ENCODE measurements at regions not wholly inside any gene's neighbourhood (a gene's known extent, or its start where the extent isn't known, plus 50 kb on each side); places are given as distances from the start of the nearest gene placed in this dataset.

DNA sequence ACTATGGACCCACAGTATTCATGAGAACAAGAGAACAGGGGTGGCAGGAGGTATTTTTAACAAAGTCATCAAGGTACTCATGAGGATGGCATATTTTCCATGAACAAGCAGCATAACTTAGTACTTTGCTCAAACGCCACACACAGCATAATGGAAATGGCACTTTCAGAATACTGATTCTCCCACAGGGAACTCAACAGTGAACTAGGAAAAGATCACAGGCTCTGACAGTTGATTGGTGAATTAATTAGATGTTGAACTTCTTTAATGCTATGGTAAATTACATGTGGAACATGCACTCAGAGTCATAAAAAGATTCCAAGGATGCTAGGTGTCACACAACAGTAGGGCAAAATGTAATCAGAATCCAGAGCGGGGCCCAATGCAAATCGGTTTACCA lies 1088.6 kb upstream of the C9orf72 start:
- FAIRE-seq: no peak

DNA sequence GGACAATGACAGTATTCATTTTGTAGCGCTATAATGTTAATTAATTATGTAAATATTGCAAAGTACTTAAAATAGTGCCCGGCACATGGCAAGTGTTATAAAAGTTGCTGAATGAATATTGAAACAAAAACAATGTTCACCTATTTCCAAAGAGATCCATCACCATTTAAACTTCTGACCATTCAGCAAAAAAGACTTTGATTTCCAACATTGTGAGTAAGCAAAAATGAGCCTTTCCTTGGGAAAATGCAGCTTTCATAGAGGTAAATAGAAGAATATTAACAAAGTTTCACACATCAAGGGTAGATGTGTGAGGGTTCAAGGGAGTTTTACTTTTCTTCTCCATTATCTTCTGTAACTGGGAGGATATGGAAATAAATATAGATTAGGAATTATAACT lies 1089.4 kb upstream of the C9orf72 start:
- no peak for FAIRE-seq

DNA sequence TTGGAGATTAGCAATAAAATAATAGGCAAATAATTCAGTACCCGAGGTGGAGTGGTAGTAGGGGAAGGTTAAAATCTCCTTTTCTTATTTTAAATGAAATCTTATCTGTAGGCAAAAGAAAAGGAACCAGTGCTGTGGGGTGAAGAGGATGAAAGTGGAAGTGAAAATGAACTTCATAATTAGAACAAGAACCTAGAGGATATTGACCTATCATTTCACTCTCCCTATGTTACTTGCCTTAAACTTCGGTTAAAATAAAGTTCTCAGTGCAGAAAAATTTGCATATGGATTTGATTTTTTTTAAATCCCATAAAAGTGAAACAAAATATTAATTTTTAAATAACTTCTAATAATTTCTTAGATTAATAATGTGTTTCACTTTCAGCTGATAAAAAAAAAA lies 1094.9 kb upstream of the C9orf72 start:
- FAIRE-seq: no peak

DNA sequence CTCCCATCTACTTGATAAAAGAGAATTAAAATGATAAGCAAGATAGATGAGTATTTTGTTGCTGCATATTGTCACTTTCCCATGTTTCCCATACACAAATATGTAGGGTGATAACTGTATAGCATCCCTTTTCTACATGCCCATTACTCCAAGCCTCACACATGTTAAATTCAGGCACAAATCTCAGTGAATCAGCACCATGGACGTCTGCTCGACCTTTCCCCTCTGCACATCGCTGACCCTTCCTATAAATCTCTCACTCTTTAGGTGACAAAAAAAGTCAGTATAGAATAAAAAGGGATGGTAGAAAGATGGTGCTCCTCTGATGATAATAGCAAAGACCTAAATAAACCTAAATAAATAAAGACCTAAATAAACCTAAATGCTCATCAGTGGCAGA lies 1097.7 kb upstream of the C9orf72 start:
- FAIRE-seq: no peak

DNA sequence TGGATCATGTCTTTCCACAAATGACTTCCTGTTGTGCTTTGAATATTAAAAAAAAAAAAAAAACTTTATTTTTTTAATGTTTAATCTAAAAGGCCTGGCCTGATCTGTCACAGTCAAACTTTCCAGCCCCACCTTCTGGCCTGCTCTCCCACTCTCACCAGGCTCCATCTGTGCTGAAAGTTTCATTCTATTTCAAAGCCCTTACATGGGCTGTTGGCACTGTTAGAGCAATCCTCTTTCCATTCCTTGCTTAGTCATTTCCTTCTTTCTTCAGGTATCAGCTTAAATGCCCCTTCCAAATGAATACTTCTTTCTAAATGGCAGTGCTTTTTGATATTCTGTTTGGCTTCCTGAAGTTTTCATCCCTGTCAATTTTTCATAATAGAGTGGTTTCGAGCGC lies 1104.8 kb upstream of the C9orf72 start:
- FAIRE-seq: no peak

DNA sequence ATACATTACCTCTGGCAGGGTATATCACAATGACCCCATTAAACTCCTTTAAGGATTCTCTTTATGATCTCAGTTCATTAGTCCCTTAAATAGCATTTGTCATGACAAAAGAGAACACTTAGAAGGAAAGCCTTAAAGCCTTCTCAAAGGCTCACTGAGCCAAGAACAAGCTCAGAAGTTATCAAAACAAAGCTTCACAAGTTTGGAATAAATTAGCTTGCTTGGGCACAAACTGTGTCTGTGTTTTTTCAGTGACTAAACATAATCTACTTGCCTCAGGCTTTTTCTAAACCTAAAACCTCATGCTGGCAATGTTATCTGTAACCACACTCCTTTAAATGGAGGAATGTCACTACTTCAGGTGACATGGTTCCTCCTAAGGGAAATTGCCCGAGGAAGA lies 1114.9 kb upstream of the C9orf72 start:
- no peak for FAIRE-seq

DNA sequence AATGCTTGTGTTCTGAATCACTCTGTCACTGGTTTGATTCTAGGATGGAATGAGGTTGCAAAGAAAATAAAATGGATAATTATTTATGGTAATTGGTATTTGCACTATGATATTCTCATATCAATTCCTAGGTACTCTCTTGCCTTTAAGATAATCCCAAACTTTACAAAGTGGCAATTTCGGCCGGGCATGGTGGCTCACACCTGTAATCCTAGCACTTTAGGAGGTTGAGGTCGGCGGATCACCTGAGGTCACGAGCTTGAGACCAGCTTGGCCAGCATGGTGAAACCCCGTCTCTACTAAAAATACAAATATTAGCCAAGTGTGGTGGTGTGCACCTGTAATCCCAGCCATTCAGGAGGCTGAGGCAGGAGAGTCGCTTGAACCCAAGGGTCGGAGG lies 1118.7 kb upstream of the C9orf72 start:
- no peak for FAIRE-seq

DNA sequence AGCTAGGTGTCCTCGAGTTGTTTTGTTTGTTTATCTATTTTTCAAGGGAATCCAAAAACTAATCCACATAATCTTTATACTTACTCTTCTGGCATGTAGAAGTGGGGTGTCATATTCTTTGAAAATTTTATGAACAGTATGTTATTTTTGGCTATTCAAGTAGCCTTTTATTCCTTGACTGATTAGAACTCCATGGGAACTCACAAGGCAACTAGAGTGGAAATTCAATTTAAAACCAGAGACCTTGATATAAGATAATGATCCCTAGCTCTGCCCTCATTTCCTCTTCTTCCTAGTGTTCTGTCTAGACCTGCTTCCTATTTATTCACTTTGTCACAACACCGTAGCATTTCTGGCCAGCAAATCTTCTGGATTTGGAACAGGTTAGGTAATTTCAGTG lies 1123.7 kb upstream of the C9orf72 start:
- FAIRE-seq: no peak

DNA sequence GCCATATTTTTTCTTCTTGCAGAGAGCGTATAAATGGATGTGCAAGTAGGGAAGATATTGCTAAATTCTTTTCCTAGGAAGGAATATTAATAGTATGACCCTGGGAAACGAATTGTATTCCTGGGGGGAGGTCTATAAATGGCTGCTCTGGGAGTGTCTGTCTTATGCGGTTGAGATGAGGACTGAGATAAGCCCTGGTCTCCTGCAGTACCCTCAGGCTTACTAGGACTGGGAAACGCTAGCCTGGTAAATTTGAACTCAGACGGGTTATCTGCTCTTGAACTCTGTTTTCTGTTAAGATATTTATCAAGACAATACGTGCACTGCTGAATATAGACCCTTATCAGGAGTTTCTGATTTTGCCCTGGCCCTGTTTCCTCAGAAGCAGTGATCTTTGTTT lies 1126.4 kb upstream of the C9orf72 start:
- no peak for FAIRE-seq

DNA sequence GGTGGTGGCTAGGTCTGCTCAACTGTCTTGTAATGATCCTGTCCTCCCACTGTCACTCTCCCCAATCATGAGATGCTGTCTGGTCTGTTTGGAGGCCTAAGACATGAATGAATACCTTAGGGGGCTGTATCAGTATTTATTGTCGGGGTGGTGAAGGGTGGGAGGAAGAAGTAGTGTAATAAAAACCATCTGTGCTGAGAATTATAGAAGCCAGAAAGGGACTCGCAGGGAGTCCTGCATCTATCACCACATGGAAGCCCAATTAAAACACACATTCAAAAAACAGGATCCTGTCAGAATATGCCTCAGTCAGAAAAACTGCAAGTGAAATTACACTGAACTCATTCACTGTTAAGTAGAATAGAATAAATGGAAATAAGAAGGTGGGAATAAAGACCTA lies 1134.3 kb upstream of the C9orf72 start:
- no peak for FAIRE-seq

DNA sequence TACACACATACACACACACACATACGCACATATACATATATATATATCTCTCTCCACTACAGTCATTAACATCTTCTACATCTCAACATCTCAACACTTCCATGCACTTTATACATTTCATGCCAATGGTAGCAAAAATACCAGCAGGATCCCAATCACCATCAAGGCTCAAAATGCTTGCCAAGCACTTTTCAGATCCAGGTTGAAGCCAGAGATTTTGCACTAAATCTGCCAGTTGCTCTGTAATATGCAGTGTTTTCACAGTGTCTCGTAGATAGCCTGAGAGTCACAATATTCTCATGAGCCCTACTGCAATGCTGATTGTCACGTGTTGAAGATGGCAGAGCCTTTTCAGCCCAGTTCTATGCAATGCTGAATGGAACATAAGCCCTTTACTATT lies 1140.9 kb upstream of the C9orf72 start:
- FAIRE-seq: no peak

DNA sequence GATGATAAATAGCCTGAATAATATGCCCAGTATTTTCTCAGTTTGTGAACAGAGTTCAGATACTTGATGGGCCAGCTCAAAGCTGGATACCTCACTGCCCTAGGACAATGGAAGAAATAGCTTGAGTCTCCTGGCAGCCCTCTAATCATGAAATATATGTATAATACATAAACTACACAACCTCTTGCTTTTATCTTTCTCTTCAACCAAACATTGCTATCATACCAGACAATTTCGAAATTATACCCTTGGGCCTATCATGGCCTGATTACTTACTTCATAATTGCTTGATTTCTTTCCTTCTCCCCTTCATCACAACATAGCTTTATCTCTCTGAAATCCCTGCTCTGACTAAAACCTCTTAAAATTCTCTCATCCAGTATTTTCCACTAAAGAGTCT lies 1144.9 kb upstream of the C9orf72 start:
- FAIRE-seq: no peak

DNA sequence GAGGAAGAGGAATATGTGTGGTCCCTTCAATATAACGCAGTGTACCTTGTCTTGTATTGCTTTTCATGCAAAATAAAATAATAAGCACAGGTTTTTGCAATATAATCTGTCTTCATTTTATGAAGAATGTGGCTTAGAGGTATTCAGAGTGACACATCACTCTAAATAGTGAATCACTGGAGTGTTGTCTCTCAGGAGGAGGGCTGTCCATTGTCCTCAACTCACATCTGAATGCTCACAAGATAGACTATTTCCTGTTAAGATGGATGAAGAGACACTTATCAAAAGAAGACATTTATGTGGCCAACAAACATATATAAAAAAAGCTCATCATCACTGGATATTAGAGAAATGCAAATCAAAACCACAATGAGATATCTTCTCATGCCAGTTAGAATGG lies 1147.5 kb upstream of the C9orf72 start:
- FAIRE-seq: no peak

DNA sequence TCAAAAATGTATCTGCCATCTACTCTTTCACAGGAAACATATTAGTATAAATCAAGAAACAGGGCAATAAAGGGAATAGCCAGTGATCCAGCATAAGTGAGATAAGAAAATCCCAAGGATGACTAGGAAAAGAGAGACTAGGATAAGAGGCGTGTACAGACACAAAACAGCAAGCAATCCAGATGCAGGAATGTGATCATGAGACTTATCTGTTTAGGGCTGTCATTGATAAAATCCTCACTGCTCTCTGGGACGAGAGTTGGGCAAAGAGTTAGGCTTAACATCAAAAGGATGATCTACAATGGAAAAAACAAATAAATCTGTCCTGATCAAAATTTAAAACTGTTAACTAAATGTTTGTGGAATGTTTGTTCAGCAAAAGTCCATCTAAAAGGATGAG lies 1156.8 kb upstream of the C9orf72 start:
- no peak for FAIRE-seq

DNA sequence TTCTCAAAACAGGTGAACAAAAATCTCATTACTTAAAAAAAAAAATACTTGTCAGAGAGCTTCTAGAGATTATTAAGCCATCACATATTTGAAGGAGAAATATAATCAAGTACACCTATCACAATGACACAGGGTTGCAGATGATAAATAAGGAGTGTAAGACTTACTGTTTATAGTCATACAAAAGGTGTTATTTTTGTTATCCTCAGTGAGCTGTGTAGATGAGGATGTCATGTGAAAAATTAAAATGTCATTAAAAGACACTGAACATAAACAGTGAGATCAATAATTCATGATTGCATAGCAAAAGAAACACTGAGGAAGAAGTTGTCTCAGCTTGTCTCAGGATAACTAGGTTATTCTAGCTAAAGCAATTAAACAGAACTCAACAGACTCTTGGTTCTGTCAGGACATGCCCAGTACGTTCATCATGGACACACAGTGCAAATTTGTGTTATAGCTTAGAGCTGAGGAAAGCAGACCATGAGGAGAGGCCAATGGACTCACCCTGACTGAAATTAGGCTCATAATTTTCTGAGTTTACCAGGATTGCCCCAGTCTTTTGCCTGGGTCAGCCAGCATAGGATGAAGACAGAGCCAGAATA lies 1162.6 kb upstream of the C9orf72 start:
- FAIRE-seq: no peak

DNA sequence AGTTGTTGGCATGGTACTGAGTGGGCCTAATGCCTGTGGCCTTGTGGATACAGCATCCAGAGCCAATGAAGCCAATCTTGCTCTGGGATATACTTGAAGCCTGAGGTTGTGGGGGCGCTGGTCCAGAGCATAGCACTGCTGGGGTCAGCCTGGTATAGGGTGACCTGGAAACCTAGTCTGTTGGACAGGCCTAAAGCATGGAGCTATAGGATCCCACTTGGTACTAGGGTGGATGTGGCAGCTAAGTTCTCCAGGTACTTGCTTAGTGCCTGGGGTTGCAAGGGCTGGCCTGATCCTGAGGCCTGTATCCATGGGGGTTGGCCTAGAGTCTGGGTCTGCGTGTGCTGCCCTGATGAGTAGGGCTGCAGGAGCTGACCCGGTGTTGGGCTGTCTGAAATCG lies 1168.2 kb upstream of the C9orf72 start:
- FAIRE-seq: no peak

DNA sequence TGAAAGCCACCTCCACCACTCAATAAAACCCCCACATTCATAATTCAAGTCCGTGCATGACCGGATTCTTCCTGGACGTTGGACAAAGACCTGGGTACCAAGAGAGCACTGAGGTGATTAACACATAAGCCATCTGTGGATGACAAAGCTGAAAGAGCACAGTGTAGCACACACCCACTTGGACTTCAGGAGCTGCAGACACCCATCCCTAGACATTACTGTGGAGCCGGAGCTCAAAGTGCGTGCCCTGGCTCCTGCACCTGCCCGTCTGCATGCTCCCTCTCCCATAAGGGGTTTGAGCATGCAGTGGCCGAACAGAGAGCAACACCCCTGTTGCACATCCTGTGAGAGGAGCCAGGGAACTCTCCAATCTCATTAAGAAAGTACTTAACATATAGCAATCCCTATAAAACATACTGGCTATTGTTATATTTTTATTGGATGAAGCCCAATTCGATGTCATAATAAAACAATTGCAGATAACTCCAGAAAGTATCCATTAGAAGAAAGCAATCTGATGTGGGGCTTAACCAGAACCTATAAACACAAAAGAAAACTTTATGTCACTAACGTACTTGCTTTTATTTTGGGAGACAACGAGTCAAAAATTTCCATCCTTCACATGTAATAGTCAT lies 1174.2 kb upstream of the C9orf72 start:
- FAIRE-seq: no peak

DNA sequence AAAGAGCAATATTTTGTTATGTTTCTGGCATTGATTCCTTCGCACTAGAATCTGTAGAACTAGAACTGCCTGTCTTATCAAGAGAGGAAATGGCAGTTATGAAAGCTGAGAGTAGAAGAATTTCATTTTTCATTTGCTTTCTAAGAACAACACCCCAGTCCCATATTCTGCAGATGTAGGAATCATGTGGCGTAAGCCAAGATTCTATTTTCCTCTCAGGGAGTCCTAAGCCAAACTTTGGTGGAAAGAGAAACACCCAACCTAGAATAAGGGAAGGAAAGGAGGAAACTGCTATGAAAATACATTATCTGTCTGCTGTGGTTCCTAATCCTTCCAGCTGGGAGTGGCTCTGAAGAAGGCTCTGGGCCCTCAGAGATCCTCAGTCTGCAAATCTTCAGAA lies 1176.9 kb upstream of the C9orf72 start:
- FAIRE-seq: no peak

DNA sequence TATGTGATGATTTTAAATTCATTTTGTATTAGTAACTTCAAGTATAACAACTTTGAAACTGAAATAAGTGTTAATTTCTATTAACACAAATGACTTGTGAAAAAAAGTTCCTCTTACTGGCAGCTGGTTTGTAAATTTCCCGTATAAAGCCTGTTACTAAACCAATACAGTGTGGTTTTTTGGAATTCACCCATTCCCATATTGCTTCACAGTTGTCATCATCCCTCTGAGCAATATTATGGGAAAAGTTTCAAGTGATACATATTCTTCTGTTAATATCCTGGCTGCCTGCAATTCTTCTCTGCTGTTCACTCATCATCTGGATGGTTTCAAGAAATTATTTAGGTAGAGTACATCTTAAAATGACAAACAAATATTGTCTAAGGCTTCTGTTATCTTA lies 1185.1 kb upstream of the C9orf72 start:
- FAIRE-seq: no peak

DNA sequence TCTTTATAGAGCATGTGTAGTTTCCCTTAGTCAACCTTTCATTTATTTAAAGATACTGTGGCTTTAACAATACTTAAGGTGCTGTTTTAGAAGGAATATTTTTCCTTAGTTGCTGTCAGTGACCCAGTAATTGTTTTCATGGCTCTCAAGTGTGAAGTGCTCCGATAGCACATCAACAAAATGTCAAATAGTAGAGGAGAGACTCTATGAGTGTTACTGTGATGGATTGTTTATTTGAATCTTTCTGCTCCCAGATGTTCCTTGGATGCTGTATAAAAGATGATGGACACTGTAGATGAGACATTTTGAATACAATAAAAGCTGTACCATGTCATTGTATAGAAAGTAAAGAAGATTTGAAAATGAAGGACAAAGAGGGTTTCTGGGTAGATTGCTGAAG lies 1185.7 kb upstream of the C9orf72 start:
- no peak for FAIRE-seq

DNA sequence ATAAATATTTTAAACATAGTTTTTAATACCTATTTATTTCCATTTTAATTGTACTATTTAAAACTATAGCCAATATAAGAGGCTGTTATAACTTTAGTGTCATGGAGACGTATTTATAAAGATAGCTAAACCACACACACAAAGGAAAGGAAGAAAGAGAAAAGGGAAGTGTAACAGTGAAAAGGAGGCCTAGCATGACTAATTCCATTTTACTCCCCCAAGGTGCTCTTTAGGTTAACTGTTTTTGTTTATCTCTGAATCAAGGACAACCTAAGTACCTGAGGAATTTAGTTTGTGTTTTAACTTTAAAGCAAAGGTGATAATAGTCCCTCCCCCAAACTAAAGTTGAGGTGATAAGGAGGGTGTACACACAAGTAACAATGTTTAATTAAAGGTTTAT lies 1188.9 kb upstream of the C9orf72 start:
- no peak for FAIRE-seq

DNA sequence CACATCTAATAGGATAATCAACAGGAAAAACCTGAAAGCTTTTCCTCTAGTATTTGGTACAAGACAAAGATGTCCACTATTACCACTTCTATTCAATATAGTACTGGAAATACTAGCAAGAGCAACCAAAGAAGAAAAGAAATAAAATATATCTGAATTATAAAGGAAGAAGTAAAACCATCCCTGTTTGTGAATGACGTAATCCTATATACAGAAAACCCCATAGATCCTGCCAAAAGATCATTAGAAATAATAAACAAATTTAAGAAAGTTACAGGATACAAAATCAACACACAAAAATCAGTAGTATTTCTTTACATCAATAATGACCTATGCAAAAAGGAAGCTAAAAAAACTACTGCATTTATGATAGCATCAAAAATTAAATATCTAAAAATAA lies 1191.3 kb upstream of the C9orf72 start:
- no peak for FAIRE-seq

DNA sequence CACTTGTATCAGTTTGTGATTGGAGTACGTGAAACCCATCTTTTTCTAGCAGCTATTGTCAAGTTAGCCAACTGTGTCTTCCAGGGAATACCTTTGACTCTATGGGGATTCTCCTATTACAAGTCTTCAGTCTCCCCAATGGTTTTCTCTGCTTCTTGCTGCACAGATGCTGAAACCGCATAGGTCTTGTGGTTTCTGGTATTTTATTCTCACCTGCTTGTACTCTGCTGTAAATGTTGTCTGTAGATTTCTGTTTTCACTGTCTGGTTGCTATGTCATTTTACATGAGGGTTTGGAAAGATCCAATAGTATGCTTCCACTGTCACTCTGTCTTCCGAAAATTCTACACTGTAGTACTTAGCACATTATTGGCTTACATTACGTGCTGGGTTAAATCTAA lies 1196.9 kb upstream of the C9orf72 start:
- FAIRE-seq: no peak

DNA sequence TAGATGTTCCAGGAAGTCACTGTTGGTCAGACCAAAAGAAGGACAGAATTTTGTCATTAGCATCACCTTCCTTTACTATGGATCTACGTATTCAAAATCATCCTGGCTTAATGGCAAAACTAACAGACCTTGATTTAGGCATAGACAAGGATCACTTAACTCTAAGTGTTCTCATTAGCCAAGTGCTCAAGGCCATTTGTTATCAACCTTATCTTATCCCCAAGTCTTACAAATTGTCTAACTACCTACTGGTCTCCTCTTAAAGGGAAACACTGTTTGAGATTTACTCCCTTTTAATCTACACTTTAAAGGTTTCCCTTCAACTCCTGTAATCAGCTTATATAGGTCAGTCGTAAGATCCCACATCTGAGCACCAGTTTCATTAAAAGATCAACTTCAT lies 1197.5 kb upstream of the C9orf72 start:
- FAIRE-seq: no peak

DNA sequence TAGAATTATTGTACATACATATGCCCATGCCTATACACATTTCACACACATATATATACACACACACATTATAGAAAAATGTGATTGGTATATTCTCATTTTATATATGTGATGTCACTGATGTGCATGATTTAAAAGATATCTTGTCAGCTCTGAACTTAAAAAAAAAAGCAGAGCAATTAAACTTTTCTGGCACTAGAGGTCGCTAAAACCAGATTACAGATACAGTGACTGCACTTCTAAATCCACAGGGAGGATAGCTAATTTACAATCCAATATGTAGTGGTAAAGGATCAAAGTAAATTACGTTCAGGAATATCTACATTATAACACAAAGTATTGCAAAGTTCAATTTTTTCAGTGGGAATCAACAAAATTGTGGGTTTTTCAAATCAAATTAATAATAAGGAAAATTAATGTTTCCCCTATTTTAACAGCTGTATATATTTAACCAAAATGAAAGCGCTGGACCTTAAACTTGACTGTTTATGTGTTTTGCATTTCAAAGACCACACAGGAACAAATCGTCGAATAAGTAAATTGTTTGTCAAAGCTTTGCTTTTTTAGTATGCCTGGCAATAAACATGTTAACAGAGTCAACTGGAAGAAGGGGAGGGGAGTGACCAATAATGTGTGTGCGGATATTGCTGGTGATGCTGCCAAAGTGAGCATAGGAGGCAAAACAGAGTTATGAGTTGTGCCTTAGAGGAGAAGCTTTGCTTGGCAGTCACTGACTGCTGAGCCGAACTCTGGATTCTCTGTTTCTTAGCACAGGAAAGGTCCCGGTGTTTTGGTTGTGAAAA lies 1201.4 kb upstream of the C9orf72 start:
- FAIRE-seq: peak; percentile 100

All from islet of Langerhans (tissue), 1 donor.